ENCODE measurements at regions not wholly inside any gene's neighbourhood (a gene's known extent, or its start where the extent isn't known, plus 50 kb on each side); places are given as distances from the start of the nearest gene placed in this dataset.
"Not testable (repeated sequence)": the region's sequence is repeated elsewhere in the genome, so short reads cannot be mapped to it uniquely, and the experiment has no call there.

DNA sequence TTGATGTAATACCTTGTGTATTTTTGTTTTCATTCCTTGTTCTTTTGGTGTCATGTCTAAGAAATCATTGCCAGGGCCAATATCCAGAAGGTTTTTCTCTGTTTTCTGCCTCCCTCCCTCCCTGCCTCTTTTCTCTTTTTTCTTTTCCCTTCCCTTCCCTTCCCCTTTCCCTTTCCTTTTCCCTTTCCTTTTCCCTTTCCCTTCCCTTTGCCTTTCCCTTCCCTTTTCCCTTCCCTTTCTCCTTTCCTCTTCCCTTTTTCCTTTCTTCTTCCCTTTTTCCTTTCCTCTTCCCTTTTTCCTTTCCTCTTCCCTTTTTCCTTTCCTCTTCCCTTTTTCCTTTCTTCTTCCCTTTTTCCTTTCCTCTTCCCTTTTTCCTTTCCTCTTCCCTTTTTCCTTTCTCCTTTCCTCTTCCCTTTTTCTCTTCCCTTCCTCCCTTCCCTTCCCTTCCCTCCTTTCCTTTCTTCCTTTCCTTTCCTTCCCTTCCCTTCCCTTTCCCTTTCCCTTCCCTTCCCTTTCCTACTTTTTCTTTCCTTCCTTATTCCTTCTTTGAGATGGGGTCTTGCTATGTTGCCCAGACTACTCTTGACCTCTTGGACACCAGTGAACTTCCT lies 646.1 kb downstream of the RAPGEF2 start:
- no peak for DNase-seq

DNA sequence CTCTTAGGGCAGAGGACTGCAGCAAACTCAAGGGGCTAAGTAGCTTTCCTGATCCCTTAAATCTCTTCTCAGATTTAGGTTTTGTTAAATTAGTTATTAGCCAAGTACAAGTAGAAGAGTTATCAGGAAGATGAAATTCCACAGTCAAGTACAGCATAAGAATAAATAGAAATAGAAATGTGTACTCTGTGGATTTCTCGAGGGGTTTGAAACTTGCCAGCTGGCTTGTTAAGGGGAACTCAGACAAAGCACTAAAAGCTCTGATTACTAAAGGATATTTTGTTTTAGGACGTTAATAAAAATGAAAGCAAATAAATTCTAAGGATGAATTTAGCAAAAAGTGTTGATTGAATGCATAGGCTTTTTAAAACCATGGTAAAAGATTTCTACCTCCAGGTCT lies 654.6 kb downstream of the RAPGEF2 start:
- no peak for DNase-seq

GRCh38 chr4:159758061-159758460 lies 655.2 kb downstream of the RAPGEF2 start:
- DNase-seq: no peak

- no peak for DNase-seq
Observed at GRCh38 chr4:159762672-159763071, 659.8 kb downstream of the RAPGEF2 start.

GRCh38 chr4:159764343-159764952 lies 661.6 kb downstream of the RAPGEF2 start:
- DNase-seq: no peak

DNA sequence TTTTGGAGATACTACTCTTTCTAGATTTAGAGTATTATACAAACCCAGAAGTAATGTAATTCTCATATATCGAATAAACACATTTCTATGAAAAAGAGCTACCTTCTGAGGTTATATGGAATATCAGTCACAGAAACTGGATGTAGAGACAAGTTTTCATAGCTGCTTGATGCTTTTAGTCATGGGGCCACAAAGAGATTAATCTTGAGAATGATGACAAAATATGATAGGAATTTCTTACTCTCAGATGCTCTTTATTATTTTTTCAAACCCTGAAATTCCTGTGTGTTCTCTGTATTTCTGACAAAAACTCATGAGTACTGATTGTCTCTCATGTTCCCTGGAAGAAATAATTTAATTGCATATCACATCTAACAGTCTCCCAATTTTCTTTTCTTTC lies 662.5 kb downstream of the RAPGEF2 start:
- DNase-seq: no peak

DNA sequence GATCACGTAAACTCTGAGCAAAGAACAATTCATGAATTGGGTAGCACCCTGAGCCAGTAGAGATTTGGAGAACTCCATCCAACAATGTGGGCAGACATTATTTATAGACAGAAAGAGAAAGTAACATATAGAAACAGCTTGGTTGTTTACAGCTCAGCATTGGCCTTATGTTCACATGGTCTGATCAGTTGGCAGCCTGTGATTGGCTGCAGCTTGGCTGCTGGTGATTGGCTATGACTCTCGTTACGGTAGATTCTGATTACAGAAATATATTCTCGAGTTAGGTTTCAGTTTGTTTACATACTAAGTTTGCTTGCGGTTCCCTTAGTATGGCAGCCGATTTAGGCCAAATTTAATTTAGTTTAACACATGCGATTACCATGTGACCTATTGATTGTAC lies 663.4 kb downstream of the RAPGEF2 start:
- no peak for DNase-seq

DNA sequence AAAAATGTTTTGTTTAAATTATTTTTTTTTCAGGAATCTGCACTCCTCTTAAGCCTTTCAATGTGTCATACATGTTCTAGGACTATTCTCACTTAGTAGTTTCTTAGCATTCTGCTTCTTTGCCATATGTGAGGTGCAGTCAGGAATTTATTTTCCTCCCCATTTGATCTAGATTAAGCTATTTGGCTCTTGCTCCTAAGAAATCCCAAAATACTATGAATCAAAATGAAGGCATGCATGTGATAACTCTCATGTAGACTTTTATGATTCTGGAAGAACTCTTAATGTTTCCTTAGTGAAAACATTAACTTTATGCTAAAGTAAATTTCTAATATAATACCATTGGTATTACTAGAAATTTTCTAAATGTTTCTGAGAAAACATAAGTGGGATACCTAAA lies 664.5 kb downstream of the RAPGEF2 start:
- DNase-seq: no peak

DNA sequence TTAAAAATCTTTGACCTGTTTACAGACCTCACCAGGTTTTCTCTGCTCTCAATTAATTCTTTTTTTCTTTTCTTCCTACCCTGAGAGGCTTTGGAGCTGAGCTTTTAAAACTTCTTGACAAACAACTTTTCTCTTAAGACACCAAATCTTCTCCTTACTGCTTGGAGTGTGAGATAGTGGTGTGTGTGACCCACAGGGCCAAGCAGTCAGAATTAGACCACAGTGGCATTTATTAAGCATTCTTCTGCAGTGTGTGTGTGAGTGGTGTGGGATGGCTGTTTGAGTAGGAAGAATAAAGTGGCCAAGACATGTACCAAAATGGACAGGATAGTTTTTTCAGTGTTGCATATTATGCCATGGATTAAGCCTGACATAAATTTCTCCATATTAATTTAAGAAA lies 665.1 kb downstream of the RAPGEF2 start:
- no peak for DNase-seq

DNA sequence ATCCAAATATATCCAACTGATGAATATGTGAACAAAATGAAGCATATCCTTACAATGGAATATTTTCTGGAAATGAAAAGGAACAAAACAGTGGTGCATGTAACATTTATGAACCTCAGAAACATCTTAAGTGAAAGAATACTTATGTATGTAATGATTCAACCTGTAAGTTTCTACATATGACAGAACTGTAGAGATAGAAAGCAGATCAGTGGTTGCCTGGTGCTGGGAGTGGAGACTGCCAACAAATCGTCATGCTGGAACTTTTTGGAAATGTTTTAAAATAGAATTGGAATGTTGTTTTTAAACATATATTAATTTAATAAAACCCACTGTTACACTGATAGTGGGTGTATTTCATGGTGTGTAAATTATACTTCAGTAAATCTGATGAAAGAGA lies 667.5 kb downstream of the RAPGEF2 start:
- no peak for DNase-seq

DNA sequence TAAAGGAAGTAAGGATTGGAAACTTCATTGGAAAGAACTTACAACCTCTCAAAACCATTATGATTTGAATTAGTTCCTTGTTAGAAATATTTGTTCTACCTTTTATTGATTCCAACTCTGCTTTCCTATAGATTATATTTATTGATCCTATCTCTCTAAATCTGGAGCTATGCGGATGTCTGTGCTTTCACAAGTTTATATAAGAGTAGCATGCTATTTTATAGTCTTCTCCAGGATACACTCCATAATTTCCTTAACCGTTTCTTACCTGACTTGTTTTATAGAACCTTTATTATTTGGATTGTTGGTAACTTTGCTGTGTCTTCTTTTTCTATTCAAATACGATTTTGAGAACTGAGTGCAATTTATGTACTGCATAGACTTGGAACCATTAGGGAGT lies 668.1 kb downstream of the RAPGEF2 start:
- no peak for DNase-seq

- DNase-seq: no peak
Observed at GRCh38 chr4:159776961-159777360, 674.1 kb downstream of the RAPGEF2 start.

GRCh38 chr4:159777689-159778088 lies 674.8 kb downstream of the RAPGEF2 start:
- no peak for DNase-seq

- DNase-seq: no peak
Observed at GRCh38 chr4:159778298-159778697, 675.4 kb downstream of the RAPGEF2 start.

DNA sequence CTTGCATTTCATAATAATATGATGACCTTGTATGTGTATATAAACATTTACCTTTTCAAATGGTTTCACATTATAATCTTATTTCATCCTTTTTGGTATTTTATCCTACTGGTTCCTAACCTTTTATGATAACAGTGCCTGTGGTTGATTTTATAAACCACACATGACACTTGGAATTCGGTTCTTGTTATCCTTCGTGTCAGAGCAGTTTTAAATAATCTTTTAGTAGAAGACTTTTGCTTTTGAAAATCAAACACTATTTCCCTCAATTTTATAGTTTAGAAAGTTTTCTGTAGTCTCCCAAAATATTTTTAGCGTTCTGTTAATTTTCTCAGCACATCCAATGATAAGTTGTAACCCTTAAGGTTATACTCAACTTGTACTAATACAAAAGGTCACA lies 676.8 kb downstream of the RAPGEF2 start:
- DNase-seq: no peak

DNA sequence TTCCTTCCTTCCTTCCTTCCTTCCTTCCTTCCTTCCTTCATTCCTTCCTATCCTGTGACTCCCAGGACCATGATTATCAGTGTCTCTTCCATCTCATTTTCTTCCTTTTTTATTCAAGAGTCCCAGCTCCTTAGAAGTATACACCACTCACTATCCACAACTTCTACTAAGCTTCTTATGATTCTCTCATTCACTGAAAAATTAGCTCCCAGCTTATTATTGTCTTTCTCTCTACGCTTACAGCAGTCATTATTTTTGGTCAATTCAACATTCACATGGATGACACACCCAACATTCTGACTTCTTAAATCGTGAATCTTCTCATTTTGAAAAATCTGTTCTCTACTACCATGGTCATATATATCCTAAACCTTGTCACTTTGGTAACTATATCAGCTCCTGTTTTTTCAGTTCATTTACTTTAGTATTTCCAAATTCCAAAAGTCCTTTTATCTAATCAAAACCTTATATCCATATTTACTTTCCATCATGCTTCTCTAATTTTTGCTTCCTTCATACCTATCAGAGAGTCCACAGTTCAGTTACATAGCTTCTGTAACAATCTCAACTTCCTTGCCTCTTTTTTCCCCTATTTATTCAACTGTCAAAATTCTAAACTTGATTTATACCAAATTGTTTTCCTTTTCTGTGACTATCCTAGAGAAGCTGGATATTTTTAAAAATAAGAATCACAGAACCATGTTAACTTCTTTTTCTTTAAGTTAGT lies 677.5 kb downstream of the RAPGEF2 start:
- no peak for DNase-seq

GRCh38 chr4:159787901-159788300 lies 685.0 kb downstream of the RAPGEF2 start:
- DNase-seq: no peak

GRCh38 chr4:159791334-159791733 lies 688.5 kb downstream of the RAPGEF2 start:
- no peak for DNase-seq

GRCh38 chr4:159804592-159804991 lies 701.7 kb downstream of the RAPGEF2 start:
- not testable (repeated sequence) for DNase-seq

- no peak for DNase-seq
Observed at GRCh38 chr4:159823743-159824142, 720.9 kb downstream of the RAPGEF2 start.

DNA sequence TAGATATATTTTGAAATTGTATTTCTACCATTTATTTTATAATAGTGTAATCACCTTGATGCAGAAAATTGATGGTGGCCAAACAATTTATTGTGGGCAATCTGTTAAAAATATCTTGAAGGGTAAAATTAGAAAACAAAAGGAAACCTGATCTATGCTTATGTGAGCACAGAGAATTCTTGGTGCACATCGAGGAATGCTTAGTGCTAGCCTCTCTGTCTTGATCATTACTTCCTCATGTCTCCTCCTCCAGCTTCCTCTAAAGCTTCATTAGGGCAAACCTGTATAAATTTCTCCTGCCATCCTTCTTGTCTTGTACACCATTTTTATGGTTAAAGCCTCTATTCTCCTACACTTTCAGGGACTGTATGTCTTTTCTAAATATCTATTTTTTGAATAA lies 725.8 kb downstream of the RAPGEF2 start:
- no peak for DNase-seq

- DNase-seq: no peak
Observed at GRCh38 chr4:159829184-159829583, 726.3 kb downstream of the RAPGEF2 start.

- DNase-seq: no peak
Observed at GRCh38 chr4:159837071-159837470, 734.2 kb downstream of the RAPGEF2 start.

DNA sequence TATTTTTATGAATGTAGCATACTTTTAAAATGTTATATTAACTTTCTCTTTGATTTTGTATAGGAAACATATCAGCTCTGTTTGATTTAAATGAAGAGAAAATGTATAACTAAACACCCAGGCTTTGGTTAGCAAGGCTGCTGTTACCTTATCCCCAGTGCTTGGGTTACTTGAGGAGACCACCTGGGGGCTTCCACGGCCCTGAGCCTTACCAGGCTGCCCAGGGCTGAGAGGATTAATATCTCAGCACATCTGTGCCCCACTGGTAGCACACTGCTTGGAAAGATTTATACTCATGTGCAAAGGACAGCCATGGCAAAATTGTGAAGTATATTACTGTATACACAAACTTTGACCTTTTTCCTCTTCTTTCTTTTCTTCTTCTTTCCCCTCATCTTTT lies 752.9 kb downstream of the RAPGEF2 start:
- no peak for DNase-seq

DNA sequence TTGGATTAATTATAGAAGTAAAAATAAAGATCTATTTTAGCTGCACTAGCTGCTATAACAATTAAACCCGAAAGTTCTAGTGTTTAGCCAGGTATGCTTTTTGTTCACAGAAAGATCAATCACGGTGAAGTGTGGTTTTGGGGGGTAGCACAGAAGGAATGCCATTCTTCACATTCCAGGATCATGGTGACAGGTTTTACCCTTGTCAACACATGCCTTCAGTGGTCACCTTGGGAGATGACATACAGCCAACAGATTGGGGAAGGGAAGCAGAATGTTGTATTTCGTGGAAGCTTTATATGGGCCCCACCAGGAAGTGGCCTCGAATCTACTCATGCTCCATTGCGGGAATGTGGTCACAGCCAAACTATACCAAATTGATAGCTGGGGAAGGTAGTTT lies 753.6 kb downstream of the RAPGEF2 start:
- DNase-seq: no peak
